ENCODE measurements at regions not wholly inside any gene's neighbourhood (a gene's known extent, or its start where the extent isn't known, plus 50 kb on each side); places are given as distances from the start of the nearest gene placed in this dataset.

DNA sequence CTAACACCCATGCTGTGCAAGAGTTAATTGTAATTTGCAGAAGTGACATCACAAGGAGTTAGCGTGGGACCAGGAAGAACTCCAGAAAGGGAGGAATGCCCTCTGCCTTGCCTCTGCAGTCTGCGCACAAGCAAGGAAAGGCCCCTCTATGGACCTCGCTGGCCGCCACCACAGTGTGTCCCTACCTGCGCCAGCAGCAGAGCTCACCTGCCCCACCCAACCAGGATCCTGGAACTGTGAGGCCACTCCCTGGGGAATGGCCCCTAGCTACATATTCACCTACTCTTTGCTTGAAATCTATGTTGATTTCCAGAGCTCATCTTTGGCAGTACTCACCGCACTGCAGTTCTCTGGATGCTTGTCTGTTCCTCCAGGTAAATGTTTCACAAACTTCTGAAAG, 72.0 kb upstream of the MTNR1B start:
- Histone ChIP-seq H4K20me1 (ENCODE audit: low read depth) (no peaks in the 10 kb centered on the region), H3K4me3 (no peak overlapping the region), H3K27ac (no peak overlapping the region), H3K9me3 (ENCODE audit: low read depth) (no peaks in the 10 kb centered on the region), H3K36me3 (no peaks in the 10 kb centered on the region), H3K27me3 (no peaks in the 10 kb centered on the region), H2AFZ (replicated peaks) (no peak overlapping the region), H3K79me2 (ENCODE audit: low read depth) (no peaks in the 10 kb centered on the region), H3K9ac (no peak overlapping the region), H3K4me2 (no peak overlapping the region), H3F3A (ENCODE audit: low read depth) (no peaks in the 10 kb centered on the region), H3K4me1 (no peaks in the 10 kb centered on the region)
- no peak for TF ChIP-seq EZH2 (IDR thresholded peaks at IDR 0.05)
- TF ChIP-seq, protein P1, sequence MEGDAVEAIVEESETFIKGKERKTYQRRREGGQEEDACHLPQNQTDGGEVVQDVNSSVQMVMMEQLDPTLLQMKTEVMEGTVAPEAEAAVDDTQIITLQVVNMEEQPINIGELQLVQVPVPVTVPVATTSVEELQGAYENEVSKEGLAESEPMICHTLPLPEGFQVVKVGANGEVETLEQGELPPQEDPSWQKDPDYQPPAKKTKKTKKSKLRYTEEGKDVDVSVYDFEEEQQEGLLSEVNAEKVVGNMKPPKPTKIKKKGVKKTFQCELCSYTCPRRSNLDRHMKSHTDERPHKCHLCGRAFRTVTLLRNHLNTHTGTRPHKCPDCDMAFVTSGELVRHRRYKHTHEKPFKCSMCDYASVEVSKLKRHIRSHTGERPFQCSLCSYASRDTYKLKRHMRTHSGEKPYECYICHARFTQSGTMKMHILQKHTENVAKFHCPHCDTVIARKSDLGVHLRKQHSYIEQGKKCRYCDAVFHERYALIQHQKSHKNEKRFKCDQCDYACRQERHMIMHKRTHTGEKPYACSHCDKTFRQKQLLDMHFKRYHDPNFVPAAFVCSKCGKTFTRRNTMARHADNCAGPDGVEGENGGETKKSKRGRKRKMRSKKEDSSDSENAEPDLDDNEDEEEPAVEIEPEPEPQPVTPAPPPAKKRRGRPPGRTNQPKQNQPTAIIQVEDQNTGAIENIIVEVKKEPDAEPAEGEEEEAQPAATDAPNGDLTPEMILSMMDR (IDR thresholded peaks at IDR 0.05) = no peak
- DNase-seq (ENCODE audit: low spot score) = no peak
- Mint-ChIP-seq H3K27me3 (ENCODE audit: insufficient read depth, low read depth) (no peaks in the 10 kb centered on the region), H3K4me1 (peaks cover 6% of the 10 kb centered on the region), H3K27ac (no peak overlapping the region), H3K36me3 (no peaks in the 10 kb centered on the region), H3K9me3 (no peaks in the 10 kb centered on the region), H3K4me3 (no peak overlapping the region)

DNA sequence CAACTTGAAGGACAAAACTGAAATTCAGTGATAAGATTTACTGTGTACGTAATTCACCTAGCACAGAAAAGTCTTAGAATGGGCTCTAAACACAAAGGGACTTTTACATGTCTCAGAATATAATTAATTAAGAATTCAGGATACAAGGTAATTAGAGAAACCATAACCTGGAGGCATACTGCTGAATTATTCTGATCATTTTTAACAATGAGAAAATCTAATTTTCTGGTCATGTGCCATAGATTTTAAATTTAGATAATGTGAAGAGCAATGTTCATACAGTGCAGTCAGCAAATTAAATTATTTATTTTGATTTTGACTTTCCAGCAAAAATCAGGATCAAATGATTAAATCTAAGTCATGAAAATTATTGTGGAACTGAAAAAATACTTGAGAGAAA, 67.0 kb upstream of the MTNR1B start:
- Histone ChIP-seq H2AFZ (replicated peaks) (no peak overlapping the region), H3K27me3 (no peaks in the 10 kb centered on the region), H3K9me3 (ENCODE audit: low read depth) (no peaks in the 10 kb centered on the region), H3K36me3 (no peaks in the 10 kb centered on the region), H3K4me1 (peaks cover 2% of the 10 kb centered on the region), H3K4me3 (no peak overlapping the region), H3K4me2 (no peak overlapping the region), H3K27ac (no peak overlapping the region), H3K9ac (no peak overlapping the region), H4K20me1 (ENCODE audit: low read depth) (no peaks in the 10 kb centered on the region), H3F3A (ENCODE audit: low read depth) (no peaks in the 10 kb centered on the region), H3K79me2 (ENCODE audit: low read depth) (no peaks in the 10 kb centered on the region)
- H3K4me3 Mint-ChIP-seq = no peak overlapping the region
- no peak for DNase-seq (ENCODE audit: low spot score)
- peaks cover 5% of the 10 kb centered on the region for H3K27me3 Mint-ChIP-seq (ENCODE audit: insufficient read depth, low read depth)
- no peaks in the 10 kb centered on the region for H3K36me3 Mint-ChIP-seq
- H3K4me1 Mint-ChIP-seq = no peaks in the 10 kb centered on the region
- H3K27ac Mint-ChIP-seq = no peak overlapping the region
- H3K9me3 Mint-ChIP-seq = no peaks in the 10 kb centered on the region
- no peak for TF ChIP-seq EZH2phosphoT487 (IDR thresholded peaks at IDR 0.05)
- TF ChIP-seq EZH2 (IDR thresholded peaks at IDR 0.05) = no peak
- TF ChIP-seq, protein P1 (IDR thresholded peaks at IDR 0.05) = no peak

DNA sequence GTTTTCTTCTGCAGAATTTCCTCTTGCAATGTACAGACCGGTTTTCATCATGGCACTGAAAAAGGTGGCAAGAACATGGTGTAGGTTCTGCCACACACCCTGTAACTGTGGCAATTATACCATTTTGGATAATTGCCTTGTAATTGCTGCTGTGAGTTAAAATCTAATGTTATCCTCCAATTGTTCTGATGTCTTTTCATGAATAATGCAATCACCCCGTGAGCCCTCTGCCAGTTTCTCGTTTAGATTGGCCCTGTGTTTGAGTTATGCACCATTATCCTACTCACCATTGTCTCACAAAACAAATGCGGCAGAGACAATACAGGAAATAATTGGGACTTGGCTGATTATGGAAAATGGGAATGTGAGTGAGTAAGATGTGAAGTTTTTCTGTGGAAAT, 61.8 kb upstream of the MTNR1B start:
- Histone ChIP-seq H4K20me1 (ENCODE audit: low read depth) (no peaks in the 10 kb centered on the region), H3F3A (ENCODE audit: low read depth) (no peaks in the 10 kb centered on the region), H3K79me2 (ENCODE audit: low read depth) (no peaks in the 10 kb centered on the region), H2AFZ (replicated peaks) (no peak overlapping the region), H3K9ac (no peak overlapping the region), H3K4me2 (no peak overlapping the region), H3K4me3 (no peak overlapping the region), H3K36me3 (no peaks in the 10 kb centered on the region), H3K9me3 (ENCODE audit: low read depth) (no peaks in the 10 kb centered on the region), H3K4me1 (peaks cover 6% of the 10 kb centered on the region), H3K27ac (no peak overlapping the region), H3K27me3 (no peaks in the 10 kb centered on the region)
- no peak overlapping the region for H3K4me3 Mint-ChIP-seq
- H3K27me3 Mint-ChIP-seq (ENCODE audit: insufficient read depth, low read depth) = peaks cover 5% of the 10 kb centered on the region
- TF ChIP-seq, protein P1 (IDR thresholded peaks at IDR 0.05) = no peak
- TF ChIP-seq EZH2phosphoT487 (IDR thresholded peaks at IDR 0.05) (no peak), EZH2 (IDR thresholded peaks at IDR 0.05) (no peak)
- H3K27ac Mint-ChIP-seq = no peak overlapping the region
- DNase-seq (ENCODE audit: low spot score) = peak; percentile 19
- no peaks in the 10 kb centered on the region for H3K9me3 Mint-ChIP-seq
- peaks cover 4% of the 10 kb centered on the region for H3K4me1 Mint-ChIP-seq
- no peaks in the 10 kb centered on the region for H3K36me3 Mint-ChIP-seq

DNA sequence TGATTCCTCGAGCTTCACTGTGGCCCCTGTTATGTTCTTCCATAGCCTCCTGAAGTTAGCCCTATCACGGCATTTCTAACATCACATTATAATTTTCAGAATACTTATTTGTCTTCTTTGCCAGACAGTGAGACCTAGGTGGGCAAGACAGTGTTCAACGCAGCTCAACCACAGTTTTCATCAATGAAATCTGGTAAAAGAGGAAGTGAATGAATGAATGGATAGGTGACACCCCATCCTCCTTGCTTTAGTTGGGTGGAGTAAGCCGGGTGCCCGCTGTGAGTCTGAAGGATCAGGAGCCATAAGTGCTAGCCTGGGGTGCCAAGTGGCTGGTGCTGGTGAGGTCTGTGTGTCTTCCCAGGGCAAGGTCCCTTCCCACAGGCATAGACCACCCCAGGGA, 60.2 kb upstream of the MTNR1B start:
- no peaks in the 10 kb centered on the region for H3K36me3 ChIP-seq
- Mint-ChIP-seq H3K4me3 (no peak overlapping the region), H3K4me1 (peaks cover 4% of the 10 kb centered on the region), H3K36me3 (no peaks in the 10 kb centered on the region), H3K9me3 (no peaks in the 10 kb centered on the region), H3K27me3 (ENCODE audit: insufficient read depth, low read depth) (peaks cover 2% of the 10 kb centered on the region), H3K27ac (no peak overlapping the region)
- no peaks in the 10 kb centered on the region for H3K9me3 ChIP-seq (ENCODE audit: low read depth)
- H3K4me2 ChIP-seq = no peak overlapping the region
- peaks cover 6% of the 10 kb centered on the region for H3K4me1 ChIP-seq
- no peak overlapping the region for H3K27ac ChIP-seq
- TF ChIP-seq EZH2phosphoT487 (IDR thresholded peaks at IDR 0.05) = no peak
- TF ChIP-seq, protein P1 (IDR thresholded peaks at IDR 0.05) = no peak
- no peaks in the 10 kb centered on the region for H3F3A ChIP-seq (ENCODE audit: low read depth)
- H4K20me1 ChIP-seq (ENCODE audit: low read depth) = no peaks in the 10 kb centered on the region
- no peak overlapping the region for H2AFZ ChIP-seq (replicated peaks)
- no peak for DNase-seq (ENCODE audit: low spot score)
- H3K4me3 ChIP-seq = no peak overlapping the region
- no peaks in the 10 kb centered on the region for H3K27me3 ChIP-seq
- no peak overlapping the region for H3K9ac ChIP-seq
- no peaks in the 10 kb centered on the region for H3K79me2 ChIP-seq (ENCODE audit: low read depth)
